Fibroblast of lung (primary cell): ENCODE measurements at regions not wholly inside any gene's neighbourhood (a gene's known extent, or its start where the extent isn't known, plus 50 kb on each side); places are given as distances from the start of the nearest gene placed in this dataset.

Experiments used
- DNase-seq, 2 donors: peaks; one replicate each; pipeline versions ENCODE4 v3.0.0 to v3.0.0-alpha.2; 2010; ENCODE audit warnings: low read depth in 2 of 2
- H2AFZ ChIP-seq: 2 replicates; pipeline ENCODE4 v1.5.1; 2012; ENCODE audit warnings: low read length, control low read depth, inconsistent platforms
- H3K27ac ChIP-seq: 2 replicates; pipeline ENCODE4 v1.5.1; 2011; ENCODE audit warnings: low read length, control low read depth; ENCODE audit not compliant: insufficient read depth
- H3K27me3 ChIP-seq: 2 replicates; pipeline ENCODE4 v1.5.1; 2011; ENCODE audit warnings: mild to moderate bottlenecking, low read length; ENCODE audit not compliant: control insufficient read depth, insufficient read depth
- H3K36me3 ChIP-seq: 2 replicates; pipeline ENCODE4 v1.5.1; 2011; ENCODE audit warnings: low read length; ENCODE audit not compliant: control insufficient read depth, insufficient read depth
- H3K4me1 ChIP-seq: 2 replicates; pipeline ENCODE4 v1.5.1; 2011; ENCODE audit warnings: low read length; ENCODE audit not compliant: control insufficient read depth, insufficient read depth; ENCODE audit errors: extremely low read depth
- H3K4me2 ChIP-seq: 2 replicates; pipeline ENCODE4 v1.5.1; 2011; ENCODE audit warnings: low read length, control low read depth; ENCODE audit not compliant: insufficient read depth; ENCODE audit errors: extremely low read depth
- H3K4me3 ChIP-seq, 4 experiments: fragments of 200-600 bp in 1 of 4; sonication (generic) in 1 of 4; replicated peaks in 1 of 4; 2 replicates each; pipeline ENCODE4 v1.5.1; 2011 to 2016; ENCODE audit warnings: low read length in 4 of 4, low read depth in 3 of 4, mild to moderate bottlenecking in 3 of 4, control low read depth in 2 of 4, inconsistent platforms in 1 of 4, mixed read lengths in 1 of 4; ENCODE audit not compliant: insufficient read depth in 1 of 4; ENCODE audit errors: control extremely low read depth in 1 of 4
- H3K79me2 ChIP-seq: 2 replicates; pipeline ENCODE4 v1.5.1; 2012; ENCODE audit warnings: mild to moderate bottlenecking, low read length, inconsistent platforms; ENCODE audit not compliant: control insufficient read depth, insufficient read depth
- H3K9ac ChIP-seq: 2 replicates; pipeline ENCODE4 v1.5.1; 2011; ENCODE audit warnings: mild to moderate bottlenecking, low read length, control low read depth; ENCODE audit not compliant: insufficient read depth
- H3K9me3 ChIP-seq: 2 replicates; pipeline ENCODE4 v1.5.1; 2012; ENCODE audit warnings: low read depth, low read length; ENCODE audit not compliant: control insufficient read depth, insufficient read depth
- H4K20me1 ChIP-seq: 2 replicates; pipeline ENCODE4 v1.5.1; 2011; ENCODE audit warnings: low read length; ENCODE audit not compliant: control insufficient read depth, insufficient read depth; ENCODE audit errors: extremely low read depth
- EZH2 ChIP-seq: IDR thresholded peaks from 2 replicates; pipeline ENCODE4 v1.5.1; 2012; ENCODE audit warnings: low read length, control low read depth, mild to moderate bottlenecking; ENCODE audit errors: missing control alignments
- TF ChIP-seq, protein P1 (sequence below), 2 donors: IDR thresholded peaks in 1 of 2; conservative IDR thresholded peaks in 1 of 2; 1 replicate in 1 of 2; 2 replicates in 1 of 2; pipeline ENCODE4 v1.5.1; 2011 to 2012; ENCODE audit warnings: low read length in 2 of 2, control low read depth in 1 of 2, inconsistent platforms in 1 of 2, low read depth in 1 of 2, mild to moderate bottlenecking in 1 of 2

DNA sequence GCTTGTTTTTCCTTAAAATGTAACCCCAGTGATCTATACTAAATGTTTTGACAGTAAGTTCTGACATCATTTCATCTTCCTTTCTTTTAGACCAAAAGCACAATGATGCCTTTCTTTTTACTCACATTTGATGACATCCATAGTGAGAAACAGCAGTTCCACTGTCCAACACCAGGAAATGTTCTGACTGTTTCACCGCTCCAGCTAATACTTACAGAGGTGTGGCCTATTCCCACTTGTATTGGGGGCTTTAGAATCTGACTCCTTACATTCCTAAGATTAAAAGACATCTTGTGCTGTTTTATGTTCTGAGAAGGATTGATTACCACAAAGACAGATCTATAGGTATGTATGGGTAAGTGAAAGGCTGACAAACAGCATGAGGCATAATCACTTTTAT lies 1018.2 kb upstream of the PRMT6 start:
- no peak overlapping the region for H3K4me2 ChIP-seq
- no peak overlapping the region for H3K27ac ChIP-seq
- H2AFZ ChIP-seq = no peak overlapping the region
- no peak for DNase-seq
- H3K36me3 ChIP-seq = no peaks in the 10 kb centered on the region
- H3K9me3 ChIP-seq = no peaks in the 10 kb centered on the region
- TF ChIP-seq, protein P1, sequence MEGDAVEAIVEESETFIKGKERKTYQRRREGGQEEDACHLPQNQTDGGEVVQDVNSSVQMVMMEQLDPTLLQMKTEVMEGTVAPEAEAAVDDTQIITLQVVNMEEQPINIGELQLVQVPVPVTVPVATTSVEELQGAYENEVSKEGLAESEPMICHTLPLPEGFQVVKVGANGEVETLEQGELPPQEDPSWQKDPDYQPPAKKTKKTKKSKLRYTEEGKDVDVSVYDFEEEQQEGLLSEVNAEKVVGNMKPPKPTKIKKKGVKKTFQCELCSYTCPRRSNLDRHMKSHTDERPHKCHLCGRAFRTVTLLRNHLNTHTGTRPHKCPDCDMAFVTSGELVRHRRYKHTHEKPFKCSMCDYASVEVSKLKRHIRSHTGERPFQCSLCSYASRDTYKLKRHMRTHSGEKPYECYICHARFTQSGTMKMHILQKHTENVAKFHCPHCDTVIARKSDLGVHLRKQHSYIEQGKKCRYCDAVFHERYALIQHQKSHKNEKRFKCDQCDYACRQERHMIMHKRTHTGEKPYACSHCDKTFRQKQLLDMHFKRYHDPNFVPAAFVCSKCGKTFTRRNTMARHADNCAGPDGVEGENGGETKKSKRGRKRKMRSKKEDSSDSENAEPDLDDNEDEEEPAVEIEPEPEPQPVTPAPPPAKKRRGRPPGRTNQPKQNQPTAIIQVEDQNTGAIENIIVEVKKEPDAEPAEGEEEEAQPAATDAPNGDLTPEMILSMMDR (conservative IDR thresholded peaks at IDR 0.05 in 1 of 2, IDR thresholded peaks at IDR 0.05 in 1 of 2; ENCODE audit: low read depth in 1 of 2, low read length in 2 of 2) = no peak
- TF ChIP-seq EZH2 = no peak
- no peak overlapping the region for H3K9ac ChIP-seq
- no peaks in the 10 kb centered on the region for H4K20me1 ChIP-seq
- H3K4me1 ChIP-seq = no peaks in the 10 kb centered on the region
- no peaks in the 10 kb centered on the region for H3K79me2 ChIP-seq
- no peak overlapping the region for H3K4me3 ChIP-seq
- H3K27me3 ChIP-seq = no peaks in the 10 kb centered on the region

DNA sequence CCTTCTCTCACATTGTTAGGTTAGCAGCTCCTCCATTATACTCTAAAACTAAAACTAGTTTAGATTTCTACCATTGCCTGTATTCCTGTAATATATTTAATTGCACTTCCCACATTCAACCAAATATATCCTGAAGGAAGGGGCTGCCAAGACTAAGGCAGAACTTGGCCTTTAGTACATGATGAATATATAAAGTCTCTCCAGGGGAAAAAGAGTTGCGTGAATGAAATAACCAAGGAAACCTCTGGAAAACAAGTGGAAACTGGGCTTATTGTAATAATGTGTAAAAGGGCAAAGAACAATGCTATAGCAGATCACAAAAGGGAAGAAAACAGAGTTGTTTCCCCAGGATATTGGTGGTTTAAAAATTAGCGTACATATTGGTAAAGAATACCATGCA lies 1012.5 kb upstream of the PRMT6 start:
- H3K79me2 ChIP-seq = no peaks in the 10 kb centered on the region
- no peak overlapping the region for H3K4me3 ChIP-seq
- H3K36me3 ChIP-seq = no peaks in the 10 kb centered on the region
- no peaks in the 10 kb centered on the region for H4K20me1 ChIP-seq
- H3K9me3 ChIP-seq = no peaks in the 10 kb centered on the region
- no peaks in the 10 kb centered on the region for H3K4me1 ChIP-seq
- no peak for TF ChIP-seq EZH2
- TF ChIP-seq, protein P1 (conservative IDR thresholded peaks at IDR 0.05 in 1 of 2, IDR thresholded peaks at IDR 0.05 in 1 of 2; ENCODE audit: low read depth in 1 of 2, low read length in 2 of 2) = no peak
- no peak overlapping the region for H3K4me2 ChIP-seq
- H3K27ac ChIP-seq = no peak overlapping the region
- no peak for DNase-seq
- no peaks in the 10 kb centered on the region for H3K27me3 ChIP-seq
- no peak overlapping the region for H2AFZ ChIP-seq
- no peak overlapping the region for H3K9ac ChIP-seq

DNA sequence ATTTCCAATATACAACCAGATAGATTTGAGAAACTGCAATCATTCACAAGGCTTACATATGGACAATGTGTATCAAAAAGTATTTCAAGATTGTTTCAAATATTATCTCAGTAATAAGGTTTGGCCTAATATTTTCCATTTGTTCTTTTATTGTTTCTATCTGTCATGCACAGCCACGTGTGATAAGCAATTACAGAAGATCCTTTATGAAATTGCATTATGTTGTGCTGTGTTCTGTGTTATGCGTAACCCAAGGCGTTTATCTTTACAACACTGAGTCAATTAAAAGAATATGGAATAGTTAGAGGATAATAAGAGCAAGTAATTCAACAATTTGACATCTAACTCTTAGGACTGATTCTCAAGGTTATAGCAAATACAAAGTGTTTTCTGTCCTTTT lies 1009.3 kb upstream of the PRMT6 start:
- Histone ChIP-seq H3K9ac (no peak overlapping the region), H3K4me1 (no peaks in the 10 kb centered on the region), H3K4me3 (no peak overlapping the region), H3K79me2 (no peaks in the 10 kb centered on the region), H2AFZ (no peak overlapping the region), H3K27ac (no peak overlapping the region), H3K27me3 (no peaks in the 10 kb centered on the region), H3K9me3 (no peaks in the 10 kb centered on the region), H4K20me1 (no peaks in the 10 kb centered on the region), H3K4me2 (no peak overlapping the region), H3K36me3 (no peaks in the 10 kb centered on the region)
- TF ChIP-seq, protein P1 (conservative IDR thresholded peaks at IDR 0.05 in 1 of 2, IDR thresholded peaks at IDR 0.05 in 1 of 2; ENCODE audit: low read depth in 1 of 2, low read length in 2 of 2) = no peak
- TF ChIP-seq EZH2 = no peak
- DNase-seq = no peak
